GM12878 (cell line): ENCODE measurements at regions not wholly inside any gene's neighbourhood (a gene's known extent, or its start where the extent isn't known, plus 50 kb on each side); places are given as distances from the start of the nearest gene placed in this dataset.
"Not testable (repeated sequence)": the region's sequence is repeated elsewhere in the genome, so short reads cannot be mapped to it uniquely, and the experiment has no call there.

Experiments
- ATAC-seq: fragments of 200-7000 bp; cut with Tn5 transposase; 3 replicates; pipeline ENCODE4 v1.9.1; 2020; ENCODE audit warnings: mild to moderate bottlenecking, moderate library complexity
- BruUV-seq: library from RNA; stranded (reverse); fragments of 400-500 nt; replicated peaks from 2 replicates; lab custom pipeline; 2021; lab: Mats Ljungman, UMichigan
- CTCF ChIA-PET: fragments of 300-600 bp; sonication (Branson Sonifier 250); formaldehyde crosslinking; extraction: SDS; loops from one replicate; lab custom pipeline; 2021; ENCODE audit warnings: inconsistent platforms; lab: Yijun Ruan, JAX
- POLR2A ChIA-PET: fragments of 350-600 bp; formaldehyde crosslinking; extraction: SDS; loops from one replicate; lab custom pipeline; 2021; ENCODE audit warnings: inconsistent platforms; lab: Charles Lee
- RAD21 ChIA-PET: fragments of 300-600 bp; sonication (Branson Sonifier 250); formaldehyde crosslinking; loops from one replicate; lab custom pipeline; 2023; ENCODE audit warnings: antibody characterized with exemption; ENCODE audit not compliant: unreplicated experiment; lab: Charles Lee
- SMC1A ChIA-PET: fragments of 300-600 bp; sonication (Branson Sonifier 250); formaldehyde crosslinking; loops from one replicate; lab custom pipeline; 2023; ENCODE audit not compliant: unreplicated experiment, uncharacterized antibody; lab: Charles Lee
- DNase-seq: peaks from one replicate; pipeline ENCODE4 v3.0.0-alpha.2; 2011; ENCODE audit warnings: low read depth, low spot score
- FAIRE-seq: peaks from 3 replicates; lab custom pipeline; 2011; peaks lifted over from hg19 to GRCh38; lab: Jason Lieb, UNC
- H2AFZ ChIP-seq: 2 replicates; pipeline ENCODE4 v1.6.0; 2011; ENCODE audit warnings: low read depth, low read length, control low read depth; ENCODE audit not compliant: control insufficient read depth
- H3K27ac ChIP-seq: 2 replicates; pipeline ENCODE4 v1.5.1; 2011; ENCODE audit warnings: control low read depth; ENCODE audit not compliant: control insufficient read depth, insufficient read depth
- H3K27me3 ChIP-seq, 2 experiments: replicated peaks in 1 of 2; 2 replicates each; pipeline versions ENCODE4 v1.6.0 to v1.6.1; 2011; ENCODE audit warnings: low read length in 1 of 2; ENCODE audit not compliant: control insufficient read depth in 2 of 2, insufficient read depth in 2 of 2
- H3K36me3 ChIP-seq, 2 experiments: 2 replicates each; pipeline ENCODE4 v1.5.1; 2011; ENCODE audit warnings: low read length in 1 of 2; ENCODE audit not compliant: control insufficient read depth in 2 of 2, insufficient read depth in 2 of 2
- H3K4me1 ChIP-seq: 2 replicates; pipeline ENCODE4 v1.6.1; 2011; ENCODE audit warnings: mild to moderate bottlenecking, low read length, moderate library complexity, mixed read lengths; ENCODE audit not compliant: control insufficient read depth, insufficient read depth
- H3K4me2 ChIP-seq: 2 replicates; pipeline ENCODE4 v1.6.0; 2011; ENCODE audit warnings: control low read depth; ENCODE audit not compliant: control insufficient read depth, insufficient read depth
- H3K4me3 ChIP-seq: fragments of 200-600 bp; sonication (generic); 2 replicates; pipeline ENCODE4 v1.5.1; 2016
- H3K79me2 ChIP-seq: 2 replicates; pipeline ENCODE4 v1.6.0; 2011; ENCODE audit warnings: low read length; ENCODE audit not compliant: control insufficient read depth, insufficient read depth
- H3K9ac ChIP-seq: 2 replicates; pipeline ENCODE4 v1.8.0; 2011; ENCODE audit warnings: low read length, control low read depth, mixed read lengths; ENCODE audit not compliant: control insufficient read depth, insufficient read depth
- H3K9me3 ChIP-seq: replicated peaks from 3 replicates; pipeline ENCODE4 v1.5.1; 2011; ENCODE audit warnings: mild to moderate bottlenecking, low read length; ENCODE audit not compliant: control insufficient read depth, insufficient read depth
- H4K20me1 ChIP-seq: 2 replicates; pipeline ENCODE4 v1.6.0; 2011; ENCODE audit not compliant: control insufficient read depth, insufficient read depth
- CBX3 ChIP-seq: fragments of 200-600 bp; sonication (generic); IDR thresholded peaks from 2 replicates; pipeline ENCODE4 v1.6.1; 2016; ENCODE audit warnings: low read depth, borderline replicate concordance
- CHD1 ChIP-seq: IDR thresholded peaks from 2 replicates; pipeline ENCODE4 v1.6.1; 2012; ENCODE audit warnings: low read depth, low read length, improper control_type of control experiment
- CHD2 ChIP-seq: IDR thresholded peaks from 2 replicates; pipeline ENCODE4 v1.6.1; 2011; ENCODE audit warnings: low read depth, low read length, improper control_type of control experiment, borderline replicate concordance
- KAT2A ChIP-seq: conservative IDR thresholded peaks from 2 replicates; pipeline ENCODE4 v1.6.1; 2011; ENCODE audit warnings: low read depth, low read length; ENCODE audit not compliant: control insufficient read depth
- KDM1A ChIP-seq: fragments of 200-600 bp; sonication (generic); IDR thresholded peaks from 2 replicates; pipeline ENCODE4 v1.6.1; 2016; ENCODE audit warnings: borderline replicate concordance
- MYB ChIP-seq: fragments of 150-350 bp; IDR thresholded peaks from 2 replicates; pipeline ENCODE4 v1.6.1; 2014; ENCODE audit warnings: mild to moderate bottlenecking, low read depth, low read length, borderline replicate concordance
- MYC ChIP-seq: IDR thresholded peaks from 2 replicates; pipeline ENCODE4 v1.6.1; 2011; ENCODE audit warnings: mild to moderate bottlenecking, low read length, moderate library complexity, inconsistent platforms; ENCODE audit not compliant: insufficient read depth, insufficient replicate concordance, insufficient read length, severe bottlenecking
- NFXL1 ChIP-seq: fragments of 450-650 bp; IDR thresholded peaks from 2 replicates; pipeline ENCODE4 v1.6.1; 2017; ENCODE audit warnings: antibody characterized with exemption, mild to moderate bottlenecking, borderline replicate concordance
- NR2C2 ChIP-seq: IDR thresholded peaks from 2 replicates; pipeline ENCODE4 v1.6.1; 2011; ENCODE audit warnings: borderline replicate concordance, low read depth; ENCODE audit not compliant: control insufficient read depth, insufficient read length
- PML ChIP-seq: IDR thresholded peaks from 2 replicates; pipeline ENCODE4 v1.6.1; 2012; ENCODE audit warnings: low read length, inconsistent platforms
- RELA ChIP-seq: fragments of 450-650 bp; IDR thresholded peaks from 2 replicates; pipeline ENCODE4 v1.8.0; 2014; ENCODE audit warnings: borderline replicate concordance; ENCODE audit not compliant: partially characterized antibody
- SMC3 ChIP-seq: IDR thresholded peaks from 2 replicates; pipeline ENCODE4 v1.6.1; 2011; ENCODE audit warnings: low read length, improper control_type of control experiment, borderline replicate concordance
- WGBS: methylation state at CpG from one replicate; pipeline ENCODE4 v1.1.6; 2016; ENCODE audit warnings: low lambda C conversion rate; ENCODE audit not compliant: insufficient replicate concordance, insufficient coverage; ENCODE audit errors: missing lambda C conversion rate; 5-methylcytosine and 5-hydroxymethylcytosine counted together
- in situ Hi-C: fragments of 300-500 bp; cut with MboI; formaldehyde crosslinking; loops from 9 replicates; pipeline ENCODE4 v1.14.3; 2018; ENCODE audit warnings: mixed read lengths
- intact Hi-C: fragments of 100-400 bp; cut with micrococcal nuclease; formaldehyde crosslinking; loops from one replicate; pipeline ENCODE4 v1.14.2; 2022; ENCODE audit not compliant: unreplicated experiment
- TF ChIP-seq, protein P1 (sequence below): fragments of 450-650 bp; IDR thresholded peaks from 2 replicates; pipeline ENCODE4 v1.6.1; 2016; ENCODE audit warnings: mild to moderate bottlenecking, moderate library complexity, borderline replicate concordance

DNA sequence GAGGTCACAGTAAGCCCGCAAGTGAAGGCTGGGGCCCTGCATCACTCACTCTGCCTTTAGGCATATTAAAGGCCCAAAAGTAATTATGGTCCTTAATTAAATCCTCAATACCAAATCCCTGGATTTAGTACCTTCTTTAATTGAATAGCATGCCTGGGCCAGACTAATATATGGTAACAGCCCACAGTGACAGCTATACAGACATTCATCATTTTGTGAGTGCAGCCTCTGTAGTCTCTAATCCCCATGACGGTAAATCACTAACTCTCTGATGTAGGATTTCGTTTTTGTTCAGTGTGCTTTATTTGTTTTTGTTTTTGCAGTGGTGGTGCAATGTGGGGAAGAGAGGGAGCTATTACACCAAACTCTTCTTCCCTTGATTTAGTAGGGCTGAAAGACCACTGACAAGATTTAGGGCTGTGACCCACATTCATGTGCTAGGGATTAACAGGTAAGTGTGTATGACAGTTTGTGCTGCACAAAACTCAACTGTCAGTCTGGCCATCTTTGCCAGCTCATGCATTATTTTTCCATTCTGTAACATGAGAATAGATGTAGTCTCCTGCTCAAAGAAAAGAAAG is 60.6 kb upstream of the SLC39A8 start:
- ChIA-PET SMC1A (interaction anchor here (1.2 to 1.4 kb wide), 3 partner anchors 10 to 110 kb away, joined by 3 to 4 read pairs (median 3); no protein-coding TSS in a partner anchor), RAD21 (no interaction called here), CTCF (interaction anchor here (1.0 to 1.2 kb wide), 2 partner anchors 8 to 10 kb away, joined by 3 to 5 read pairs; no protein-coding TSS in a partner anchor), POLR2A (no interaction called here)
- DNase-seq = no peak
- Histone ChIP-seq H3K36me3 (no peaks in the 10 kb centered on the region), H3K4me2 (no peak overlapping the region), H4K20me1 (no peaks in the 10 kb centered on the region), H3K27me3 (no peaks in the 10 kb centered on the region), H3K9me3 (no peaks in the 10 kb centered on the region), H2AFZ (no peak overlapping the region), H3K4me3 (no peak overlapping the region), H3K79me2 (no peaks in the 10 kb centered on the region), H3K27ac (no peak overlapping the region), H3K9ac (no peak overlapping the region), H3K4me1 (no peaks in the 10 kb centered on the region)
- no peak for TF ChIP-seq NFXL1
- TF ChIP-seq MYB = no peak
- no peak for TF ChIP-seq KAT2A
- no peak for TF ChIP-seq SMC3
- TF ChIP-seq PML = no peak
- TF ChIP-seq MYC = no peak
- TF ChIP-seq NR2C2 = no peak
- no peak for TF ChIP-seq CHD2
- TF ChIP-seq CBX3 = no peak
- TF ChIP-seq KDM1A = no peak
- no peak for TF ChIP-seq RELA
- TF ChIP-seq, protein P1, sequence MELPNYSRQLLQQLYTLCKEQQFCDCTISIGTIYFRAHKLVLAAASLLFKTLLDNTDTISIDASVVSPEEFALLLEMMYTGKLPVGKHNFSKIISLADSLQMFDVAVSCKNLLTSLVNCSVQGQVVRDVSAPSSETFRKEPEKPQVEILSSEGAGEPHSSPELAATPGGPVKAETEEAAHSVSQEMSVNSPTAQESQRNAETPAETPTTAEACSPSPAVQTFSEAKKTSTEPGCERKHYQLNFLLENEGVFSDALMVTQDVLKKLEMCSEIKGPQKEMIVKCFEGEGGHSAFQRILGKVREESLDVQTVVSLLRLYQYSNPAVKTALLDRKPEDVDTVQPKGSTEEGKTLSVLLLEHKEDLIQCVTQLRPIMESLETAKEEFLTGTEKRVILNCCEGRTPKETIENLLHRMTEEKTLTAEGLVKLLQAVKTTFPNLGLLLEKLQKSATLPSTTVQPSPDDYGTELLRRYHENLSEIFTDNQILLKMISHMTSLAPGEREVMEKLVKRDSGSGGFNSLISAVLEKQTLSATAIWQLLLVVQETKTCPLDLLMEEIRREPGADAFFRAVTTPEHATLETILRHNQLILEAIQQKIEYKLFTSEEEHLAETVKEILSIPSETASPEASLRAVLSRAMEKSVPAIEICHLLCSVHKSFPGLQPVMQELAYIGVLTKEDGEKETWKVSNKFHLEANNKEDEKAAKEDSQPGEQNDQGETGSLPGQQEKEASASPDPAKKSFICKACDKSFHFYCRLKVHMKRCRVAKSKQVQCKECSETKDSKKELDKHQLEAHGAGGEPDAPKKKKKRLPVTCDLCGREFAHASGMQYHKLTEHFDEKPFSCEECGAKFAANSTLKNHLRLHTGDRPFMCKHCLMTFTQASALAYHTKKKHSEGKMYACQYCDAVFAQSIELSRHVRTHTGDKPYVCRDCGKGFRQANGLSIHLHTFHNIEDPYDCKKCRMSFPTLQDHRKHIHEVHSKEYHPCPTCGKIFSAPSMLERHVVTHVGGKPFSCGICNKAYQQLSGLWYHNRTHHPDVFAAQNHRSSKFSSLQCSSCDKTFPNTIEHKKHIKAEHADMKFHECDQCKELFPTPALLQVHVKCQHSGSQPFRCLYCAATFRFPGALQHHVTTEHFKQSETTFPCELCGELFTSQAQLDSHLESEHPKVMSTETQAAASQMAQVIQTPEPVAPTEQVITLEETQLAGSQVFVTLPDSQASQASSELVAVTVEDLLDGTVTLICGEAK = no peak
- no peak for TF ChIP-seq CHD1
- no peak for FAIRE-seq
- ATAC-seq = no peak
- BruUV-seq = no TSS peak
- intact Hi-C loops = no loop called here
- in situ Hi-C loops = no loop called here
- WGBS = 67% methylated on average over 3 of the region's 3 CpGs

GRCh38 chr4:102410884-102411283 is 65.6 kb upstream of the SLC39A8 start:
- H3K4me2 ChIP-seq, H3K36me3 ChIP-seq, H2AFZ ChIP-seq, H3K4me1 ChIP-seq, POLR2A ChIA-PET, H3K79me2 ChIP-seq, intact Hi-C loops, FAIRE-seq, in situ Hi-C loops, H3K9ac ChIP-seq, H3K4me3 ChIP-seq, ATAC-seq, H3K9me3 ChIP-seq, H4K20me1 ChIP-seq, CTCF ChIA-PET, DNase-seq, RAD21 ChIA-PET, H3K27ac ChIP-seq, H3K27me3 ChIP-seq, BruUV-seq: not testable (repeated sequence)
- WGBS = 21% methylated on average over 1 of the region's 1 CpG
- SMC1A ChIA-PET = interaction anchor here (0.6 kb wide), 1 partner anchor 10 kb away, joined by 3 read pairs; no protein-coding TSS in a partner anchor
